GM12873 (cell line): ENCODE measurements at regions not wholly inside any gene's neighbourhood (a gene's known extent, or its start where the extent isn't known, plus 50 kb on each side); places are given as distances from the start of the nearest gene placed in this dataset.

Experiments
- CTCF ChIP-seq: IDR thresholded peaks from 2 replicates; pipeline ENCODE4 v1.5.1; 2012; ENCODE audit warnings: low read depth, mild to moderate bottlenecking, moderate library complexity, low read length, control low read depth; ENCODE audit not compliant: insufficient read depth; ENCODE audit errors: missing control alignments

DNA sequence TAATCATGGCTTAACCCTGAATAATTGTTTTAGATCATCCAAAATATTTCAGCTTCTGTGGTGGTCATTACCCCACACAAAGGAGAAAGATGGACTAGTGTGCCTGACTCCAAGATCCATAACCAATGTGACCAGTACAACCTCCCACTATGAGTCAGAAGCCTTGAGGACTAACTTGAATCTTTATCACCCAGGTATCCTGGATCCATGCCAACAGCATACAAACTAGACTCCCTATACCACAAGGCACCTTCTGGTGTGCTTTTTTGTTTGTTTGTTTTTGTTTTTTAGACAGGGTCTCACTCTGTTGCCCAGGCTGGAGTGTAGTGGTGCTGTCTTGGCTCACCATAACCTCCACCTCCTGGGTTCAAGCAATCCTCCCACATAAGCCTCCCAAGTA is 317.7 kb downstream of the VPS13C start:
- TF ChIP-seq CTCF, result no peak

GRCh38 chr15:61736790-61737189 is 323.5 kb downstream of the VPS13C start:
- TF ChIP-seq CTCF, result no peak

DNA sequence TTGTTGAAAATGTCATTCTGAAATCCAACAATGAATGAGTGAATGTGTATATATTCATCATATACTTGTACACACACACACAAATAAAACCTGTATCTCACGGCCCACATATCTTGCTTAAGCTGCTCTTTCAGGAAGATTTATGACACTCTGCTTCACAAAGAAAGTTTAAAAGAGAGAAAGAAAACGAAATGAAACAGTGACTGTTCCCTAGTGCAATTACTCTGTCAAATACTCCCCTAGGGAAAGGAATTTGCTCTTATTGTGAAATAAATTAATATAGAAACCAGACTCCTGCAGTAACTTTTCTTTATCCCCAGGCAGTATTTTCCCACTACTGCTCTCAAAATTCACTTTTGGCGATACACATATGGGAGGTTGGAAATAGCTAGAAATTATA is 329.1 kb downstream of the VPS13C start:
- no peak for TF ChIP-seq CTCF

DNA sequence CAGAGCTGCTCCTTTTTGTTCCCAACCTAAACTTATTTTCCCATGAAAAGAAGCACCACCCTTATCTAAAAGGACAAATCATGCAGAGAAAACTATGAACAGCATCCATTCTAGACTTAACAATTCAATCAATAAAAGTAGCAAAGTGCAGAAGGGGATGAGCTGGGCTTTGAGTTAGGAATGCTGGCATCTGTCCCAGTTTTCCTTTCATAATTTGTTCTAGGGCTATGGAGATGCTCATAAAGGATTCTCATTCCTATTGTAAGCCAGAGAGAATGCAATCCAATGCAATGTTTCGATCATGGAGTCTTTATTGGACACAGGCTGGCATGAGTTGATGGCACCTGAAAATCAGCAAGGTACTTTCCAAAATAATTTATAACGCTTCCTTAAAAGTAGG is 330.6 kb downstream of the VPS13C start:
- TF ChIP-seq CTCF, result no peak

- no peak for TF ChIP-seq CTCF
Measured at GRCh38 chr15:61726166-61726565, 334.1 kb downstream of the VPS13C start.

DNA sequence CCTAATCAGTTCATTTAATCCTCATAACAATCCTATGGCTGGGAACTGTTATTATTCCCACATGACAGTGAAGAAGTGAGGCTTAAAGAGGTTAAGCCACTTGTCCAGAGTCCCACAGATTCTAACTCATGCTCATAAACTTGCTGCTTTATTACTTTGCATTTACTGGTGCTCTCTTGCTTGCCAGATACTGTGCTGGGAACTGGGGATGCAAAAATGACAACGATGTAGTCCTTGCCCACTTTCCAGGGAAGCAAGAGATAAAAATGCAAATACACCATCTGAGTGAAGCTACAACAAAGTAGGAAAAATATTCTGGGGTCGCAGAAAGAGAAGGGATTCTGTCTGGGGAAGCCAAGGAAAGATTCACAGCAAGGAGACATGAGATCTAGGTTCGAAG is 335.0 kb downstream of the VPS13C start:
- TF ChIP-seq CTCF, result no peak

DNA sequence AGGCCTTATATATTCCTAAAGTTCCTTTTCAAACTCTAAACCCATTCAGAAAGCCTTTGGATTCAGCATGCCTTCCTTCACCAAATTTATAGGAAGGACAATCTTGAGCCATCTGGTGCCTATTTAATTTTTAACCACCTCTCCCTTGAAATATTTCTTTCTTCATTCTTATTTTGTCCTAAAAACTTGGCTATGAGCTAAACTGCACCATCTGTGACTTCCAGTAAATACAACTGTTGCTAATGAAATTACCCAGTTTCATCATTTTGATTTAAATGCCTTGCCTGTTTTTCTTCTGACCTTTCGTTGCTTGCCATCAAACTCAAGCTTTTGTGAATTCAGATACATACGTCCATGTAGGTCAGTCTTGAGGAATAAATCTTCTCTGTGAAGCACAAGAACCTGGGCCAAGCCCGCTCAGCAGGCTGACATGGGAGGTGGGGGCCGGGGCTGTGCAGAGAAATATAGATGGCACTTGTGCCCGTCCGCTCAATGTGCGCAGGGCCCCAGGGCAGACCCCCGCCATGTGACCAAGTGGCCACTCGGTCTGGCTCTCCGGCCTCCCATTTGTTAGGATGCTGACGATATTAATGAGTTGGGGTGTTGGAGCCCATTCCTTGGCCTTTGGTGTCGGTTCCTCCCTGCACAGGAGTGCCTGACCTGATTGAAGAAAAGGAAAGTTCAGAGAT is 335.9 kb downstream of the VPS13C start:
- no peak for TF ChIP-seq CTCF
